HG03521 (cell line): ENCODE measurements at regions not wholly inside any gene's neighbourhood (a gene's known extent, or its start where the extent isn't known, plus 50 kb on each side); places are given as distances from the start of the nearest gene placed in this dataset.

Experiments
- ATAC-seq: cut with Tn5 transposase; IDR thresholded peaks from one replicate; pipeline ENCODE4 v1.9.1; 2021; ENCODE audit warnings: mild to moderate bottlenecking, moderate library complexity; ENCODE audit not compliant: unreplicated experiment

- no peak for ATAC-seq
These were observed 119.1 kb upstream of the ITGA1 start for GRCh38 chr5:52668544-52669185.

DNA sequence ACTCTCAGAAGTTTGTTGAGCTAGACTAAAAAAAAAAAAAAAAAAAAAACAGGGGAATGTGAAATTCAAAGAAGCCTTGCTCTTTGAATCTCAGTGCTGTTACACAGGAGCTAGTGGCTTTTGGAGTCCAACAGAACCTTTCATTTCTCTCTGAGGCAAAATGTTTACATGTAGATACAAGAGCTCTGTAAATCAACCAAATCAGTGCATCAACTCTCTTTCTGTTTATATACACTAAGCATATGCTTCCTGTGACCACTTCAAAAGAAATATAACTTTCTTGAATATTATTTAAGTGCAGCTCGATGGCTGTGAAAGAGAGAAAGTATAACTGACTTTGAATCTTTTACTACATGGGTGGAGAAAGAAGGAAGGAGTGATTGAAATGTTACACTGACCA, 115.3 kb upstream of the ITGA1 start:
- no peak for ATAC-seq

DNA sequence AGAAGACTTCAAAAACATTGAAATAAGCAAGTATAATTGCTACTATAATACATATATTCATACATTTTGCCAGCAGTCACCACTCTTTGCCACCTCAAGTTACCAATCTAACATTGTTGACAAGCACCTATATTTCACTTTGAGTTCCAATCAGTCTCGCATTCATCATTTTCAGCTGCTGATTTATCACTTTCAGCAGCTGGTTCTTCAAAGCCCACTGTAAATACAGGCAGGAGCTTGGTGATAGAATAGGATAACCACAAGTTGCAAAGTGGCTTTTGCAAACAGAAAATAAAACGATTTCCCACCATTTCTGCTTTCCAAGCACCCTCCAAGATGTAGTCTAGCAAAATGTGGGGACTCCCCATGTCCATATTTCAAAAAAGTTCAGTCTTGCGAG, 114.2 kb upstream of the ITGA1 start:
- ATAC-seq: no peak

DNA sequence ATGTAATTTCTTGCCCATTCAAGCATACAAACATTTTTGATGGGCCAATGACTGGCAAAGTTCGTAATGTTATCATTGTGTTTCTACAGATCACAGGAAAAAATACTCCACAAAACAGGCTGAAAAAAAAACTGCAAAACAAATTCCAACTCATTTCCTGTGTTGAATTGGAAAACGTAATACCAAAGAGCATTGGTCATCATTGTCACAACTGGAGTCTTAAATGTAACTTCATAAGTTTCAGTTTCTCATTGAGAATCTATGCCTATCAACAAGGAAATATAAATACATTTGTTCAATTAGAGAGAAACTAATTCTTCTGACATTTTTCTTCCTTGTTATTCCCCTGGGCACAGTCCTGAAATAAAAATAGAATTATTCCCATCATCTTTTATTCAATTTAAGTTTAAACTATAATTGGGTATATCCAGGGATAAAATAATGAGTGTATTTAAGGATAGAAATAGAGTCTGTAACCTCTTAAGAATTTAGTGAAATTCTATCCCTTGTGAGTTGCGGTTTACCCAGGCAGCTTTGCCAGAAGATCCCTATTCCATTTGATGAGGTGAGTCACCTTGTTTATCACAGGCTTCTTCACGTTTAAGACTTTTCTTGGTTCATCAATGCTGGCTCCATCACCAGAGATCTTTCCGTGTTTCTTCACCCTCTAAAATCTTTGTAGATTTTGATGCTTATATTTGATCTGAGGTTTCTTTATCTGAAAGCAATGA, 112.7 kb upstream of the ITGA1 start:
- no peak for ATAC-seq

DNA sequence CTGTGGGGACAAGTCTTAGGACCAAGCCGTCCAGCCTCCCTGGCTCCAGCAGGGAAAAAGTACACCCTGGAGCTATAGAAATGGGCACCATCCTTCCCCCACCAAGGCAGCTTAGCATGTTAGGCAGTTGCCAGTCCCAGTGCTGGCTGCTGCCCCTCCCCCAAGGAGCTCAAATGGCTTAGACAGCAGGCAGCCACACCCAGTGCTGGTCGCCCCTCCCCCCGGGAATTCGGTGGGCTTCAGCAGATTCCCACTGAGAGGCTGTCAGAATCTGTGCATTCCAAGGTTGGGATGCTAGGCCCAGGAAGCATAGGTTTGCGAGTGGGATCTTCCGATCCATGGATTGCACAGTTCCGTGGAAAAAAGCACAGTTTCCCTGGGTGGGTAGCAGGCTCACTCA, 105.2 kb upstream of the ITGA1 start:
- no peak for ATAC-seq

GRCh38 chr5:52684051-52684450, 103.7 kb upstream of the ITGA1 start:
- no peak for ATAC-seq

GRCh38 chr5:52685566-52685965, 102.2 kb upstream of the ITGA1 start:
- no peak for ATAC-seq

DNA sequence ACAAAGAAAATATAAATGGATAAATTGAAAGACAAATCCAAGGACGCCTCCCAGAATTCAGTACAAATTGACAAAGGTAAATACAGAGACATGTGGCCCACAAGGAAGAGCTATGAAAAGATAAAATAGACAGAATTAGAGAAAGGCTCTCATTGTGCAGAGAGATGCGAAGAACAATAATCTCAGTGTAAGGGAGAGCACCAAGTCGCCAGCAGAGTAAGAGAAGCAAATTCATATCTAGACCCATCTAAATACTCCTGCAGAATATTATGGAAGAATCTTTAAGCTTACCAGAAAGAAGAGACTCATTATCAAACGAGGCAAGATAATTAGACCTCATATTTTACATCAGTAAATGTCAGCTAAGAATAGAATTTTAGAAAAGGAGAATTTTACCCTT, 101.7 kb upstream of the ITGA1 start:
- no peak for ATAC-seq

GRCh38 chr5:52690236-52690768, 97.4 kb upstream of the ITGA1 start:
- ATAC-seq: no peak

DNA sequence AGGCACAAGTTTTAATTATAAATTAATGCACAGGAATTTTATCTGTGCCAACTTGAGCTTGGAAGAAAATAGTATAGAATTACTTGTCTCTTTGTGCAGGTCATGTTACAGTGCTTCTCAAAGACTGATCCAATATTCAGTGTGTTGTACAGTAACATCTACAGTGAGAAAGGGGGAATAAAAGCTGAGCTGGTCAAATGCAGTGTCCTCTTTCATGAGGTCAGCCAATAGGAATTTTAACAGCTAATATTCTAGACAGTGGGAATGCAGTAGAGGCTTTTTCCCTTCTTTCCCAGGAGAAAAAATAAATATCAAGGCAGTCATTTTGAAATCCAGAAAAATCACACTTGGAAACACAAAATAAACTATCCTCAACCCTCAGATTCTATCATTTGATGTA, 95.7 kb upstream of the ITGA1 start:
- no peak for ATAC-seq

DNA sequence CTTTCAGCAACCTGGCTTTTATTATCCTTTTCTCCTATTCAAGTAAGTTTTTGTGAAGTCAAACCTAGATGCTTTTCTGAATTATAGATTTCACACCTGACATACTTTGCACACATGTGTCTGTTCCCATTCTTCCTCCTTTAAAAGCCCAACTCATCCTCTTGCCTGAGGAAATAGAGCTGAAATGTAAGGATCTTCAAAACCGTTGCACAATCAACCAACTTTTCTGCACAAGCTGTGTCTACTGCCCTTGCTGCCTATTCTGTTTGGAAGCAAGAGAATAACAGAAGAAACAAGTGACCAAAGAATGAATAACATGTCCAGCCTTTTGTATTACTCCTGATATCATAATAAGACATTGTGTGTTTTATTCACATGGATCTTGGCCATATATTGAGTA, 95.1 kb upstream of the ITGA1 start:
- no peak for ATAC-seq

DNA sequence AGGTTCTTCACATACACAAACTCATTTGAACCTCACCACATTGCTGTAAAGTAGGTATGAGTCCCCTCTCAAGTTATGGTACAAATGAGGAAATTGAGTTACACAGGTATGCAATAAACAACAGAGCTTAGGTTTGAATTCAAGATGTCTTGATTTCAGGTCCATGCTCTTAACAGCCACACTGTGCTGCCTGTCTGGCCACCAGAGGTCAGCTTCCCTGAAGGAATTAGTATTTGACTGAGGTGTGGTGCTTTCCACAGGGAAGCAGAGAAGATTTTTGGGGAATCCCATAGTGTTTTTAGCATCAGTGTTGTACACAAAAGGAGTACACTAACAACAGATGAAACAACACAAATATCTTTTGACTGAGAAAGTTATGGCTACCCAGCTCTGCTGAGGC, 94.4 kb upstream of the ITGA1 start:
- no peak for ATAC-seq

DNA sequence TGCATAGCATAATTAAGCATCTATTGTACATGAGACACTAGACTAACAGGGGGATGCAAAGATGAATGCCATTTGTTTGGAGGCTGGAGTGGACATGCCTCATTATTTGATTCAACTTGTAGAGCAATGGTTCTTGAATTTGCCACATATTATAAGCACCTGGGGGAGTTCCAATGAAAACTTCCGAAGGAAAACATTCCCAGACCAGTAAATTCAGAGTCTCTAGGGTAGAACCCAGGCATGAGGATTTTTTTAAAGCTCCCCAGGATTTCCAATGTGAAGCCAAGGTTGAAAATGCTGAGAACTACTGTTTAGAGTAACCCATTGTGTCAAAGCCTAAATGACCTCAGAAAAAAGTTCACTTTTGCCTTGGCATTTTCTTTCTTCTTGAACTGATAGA, 93.9 kb upstream of the ITGA1 start:
- no peak for ATAC-seq

- ATAC-seq: no peak
These were observed 93.1 kb upstream of the ITGA1 start for GRCh38 chr5:52694648-52695047.

DNA sequence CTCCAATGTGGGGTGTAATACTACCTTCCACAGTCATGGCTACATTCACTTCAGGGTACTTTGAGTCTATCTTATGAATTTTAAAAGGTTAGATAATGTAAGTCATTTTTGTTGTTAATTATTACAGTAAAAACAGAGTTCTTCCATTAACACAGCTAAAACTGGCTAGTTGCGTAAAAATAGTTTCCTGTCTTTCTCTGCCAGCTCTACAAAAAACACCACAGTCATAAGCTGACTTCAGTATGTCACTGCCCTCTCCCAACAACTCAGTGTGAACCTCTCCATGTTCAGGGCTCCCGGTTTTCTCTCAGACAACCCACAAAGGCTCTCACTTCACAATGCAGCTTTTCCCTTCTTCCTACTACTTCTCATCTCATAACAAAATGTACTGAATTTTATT, 84.8 kb upstream of the ITGA1 start:
- ATAC-seq: no peak

GRCh38 chr5:52703321-52703720, 84.4 kb upstream of the ITGA1 start:
- ATAC-seq: no peak

- ATAC-seq: no peak
These were observed 82.0 kb upstream of the ITGA1 start for GRCh38 chr5:52705720-52706119.

- no peak for ATAC-seq
These were observed 80.9 kb upstream of the ITGA1 start for GRCh38 chr5:52706775-52707174.

DNA sequence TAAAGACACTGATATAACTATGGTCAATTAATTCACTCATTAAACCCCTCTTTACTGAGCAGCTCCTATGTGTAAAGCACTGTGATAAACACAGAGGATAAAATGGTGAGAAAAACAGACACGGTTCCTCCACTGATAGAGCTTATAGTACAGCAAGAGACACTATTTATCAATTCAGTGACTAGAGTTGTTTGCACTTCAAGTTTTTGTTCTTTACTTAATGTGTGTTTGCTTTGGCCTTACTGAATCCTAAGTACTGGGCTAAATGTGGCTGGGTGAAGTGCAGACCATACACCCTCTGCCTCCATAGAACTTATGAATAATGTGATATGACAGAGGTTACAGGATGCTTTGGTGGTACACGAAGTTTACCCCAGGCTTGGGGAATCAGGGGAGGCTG, 80.1 kb upstream of the ITGA1 start:
- ATAC-seq: no peak

DNA sequence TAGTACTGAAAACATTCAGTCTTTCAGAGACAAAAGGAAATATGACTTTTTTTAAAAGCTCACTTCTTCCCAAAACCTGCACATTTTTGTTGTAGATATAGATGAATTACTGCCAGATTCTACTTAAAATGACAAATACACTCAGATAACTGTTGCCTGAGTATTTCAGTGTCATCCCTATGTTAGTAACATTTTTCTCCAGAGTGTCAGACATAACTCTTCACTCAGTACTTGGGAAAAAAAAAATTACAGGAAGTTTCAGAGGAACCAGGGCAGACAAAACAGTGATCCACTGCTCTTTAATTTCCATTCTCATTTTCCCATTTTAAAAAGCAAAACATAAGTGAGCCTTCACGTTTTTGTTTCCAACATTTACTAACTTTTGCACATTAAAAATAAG, 79.3 kb upstream of the ITGA1 start:
- no peak for ATAC-seq

DNA sequence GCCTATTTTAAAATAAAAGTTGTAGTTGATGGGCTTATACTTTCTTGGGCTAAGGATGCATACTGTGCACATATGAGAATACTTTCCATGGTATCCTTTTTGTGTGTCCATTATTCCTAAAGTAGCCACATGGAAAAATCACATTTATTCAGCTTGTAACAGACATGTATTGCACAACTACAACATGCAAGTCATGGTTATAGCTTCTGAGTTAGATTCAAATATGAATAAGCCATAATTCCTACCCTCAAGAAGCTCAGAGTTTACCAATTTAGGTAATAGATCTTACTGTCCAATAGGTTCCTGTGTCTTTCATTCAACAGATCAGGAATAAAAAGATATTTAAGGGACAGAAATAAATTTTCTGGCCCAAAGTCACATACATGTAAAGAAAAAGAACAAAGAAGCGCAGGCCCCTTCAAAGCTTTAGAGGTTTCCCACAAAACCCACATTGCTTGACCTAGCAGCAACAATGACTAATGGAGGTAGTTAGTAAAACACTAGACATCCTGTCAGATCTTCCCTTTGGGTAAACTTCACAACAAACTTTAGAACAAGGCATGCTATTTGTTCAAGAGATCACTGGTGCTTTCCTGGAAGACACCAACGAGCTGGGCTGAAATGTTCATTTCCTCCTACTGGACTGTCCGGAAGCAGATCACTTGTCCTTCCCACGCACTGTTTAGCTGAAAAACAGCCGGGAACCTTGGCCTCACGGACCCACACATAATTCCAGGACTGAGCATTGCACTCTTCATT, 78.4 kb upstream of the ITGA1 start:
- ATAC-seq: peak; percentile 53
